ENCODE measurements at regions not wholly inside any gene's neighbourhood (a gene's known extent, or its start where the extent isn't known, plus 50 kb on each side); places are given as distances from the start of the nearest gene placed in this dataset.
"Not testable (repeated sequence)": the region's sequence is repeated elsewhere in the genome, so short reads cannot be mapped to it uniquely, and the experiment has no call there.

GRCh38 chr1:116851189-116851588, 58.5 kb upstream of the PTGFRN start:
- not testable (repeated sequence) for DNase-seq (ENCODE audit: low read depth)

- no peak for DNase-seq (ENCODE audit: low read depth)
Measured at GRCh38 chr1:116851846-116852245, 57.9 kb upstream of the PTGFRN start.

GRCh38 chr1:116852367-116852766, 57.3 kb upstream of the PTGFRN start:
- DNase-seq (ENCODE audit: low read depth): no peak

- no peak for DNase-seq (ENCODE audit: low read depth)
Measured at GRCh38 chr1:116852910-116853309, 56.8 kb upstream of the PTGFRN start.

- DNase-seq (ENCODE audit: low read depth): no peak
Measured at GRCh38 chr1:116853680-116854402, 55.9 kb upstream of the PTGFRN start.

GRCh38 chr1:116854403-116854690, 55.4 kb upstream of the PTGFRN start:
- DNase-seq (ENCODE audit: low read depth): no peak

GRCh38 chr1:116854716-116855115, 55.0 kb upstream of the PTGFRN start:
- no peak for DNase-seq (ENCODE audit: low read depth)

GRCh38 chr1:116855191-116855619, 54.5 kb upstream of the PTGFRN start:
- DNase-seq (ENCODE audit: low read depth): no peak

GRCh38 chr1:116855773-116856201, 53.9 kb upstream of the PTGFRN start:
- DNase-seq (ENCODE audit: low read depth): no peak

GRCh38 chr1:116856312-116856711, 53.4 kb upstream of the PTGFRN start:
- no peak for DNase-seq (ENCODE audit: low read depth)

- no peak for DNase-seq (ENCODE audit: low read depth)
Measured at GRCh38 chr1:116857092-116857491, 52.6 kb upstream of the PTGFRN start.
